ENCODE measurements at regions not wholly inside any gene's neighbourhood (a gene's known extent, or its start where the extent isn't known, plus 50 kb on each side); places are given as distances from the start of the nearest gene placed in this dataset.

- Mint-ChIP-seq H3K36me3 (ENCODE audit: low read depth) (no peaks in the 10 kb centered on the region), H3K4me1 (no peaks in the 10 kb centered on the region), H3K27me3 (no peaks in the 10 kb centered on the region), H3K4me3 (no peak overlapping the region), H3K27ac (no peak overlapping the region)
- no peak for ATAC-seq
- DNase-seq: no peak
- H3K9me3 ChIP-seq (ENCODE audit: control insufficient read depth, low read length, poor library complexity, severe bottlenecking): no peaks in the 10 kb centered on the region
Measured at GRCh38 chrX:137227151-137227550, 193.4 kb upstream of the GPR101 start.

DNA sequence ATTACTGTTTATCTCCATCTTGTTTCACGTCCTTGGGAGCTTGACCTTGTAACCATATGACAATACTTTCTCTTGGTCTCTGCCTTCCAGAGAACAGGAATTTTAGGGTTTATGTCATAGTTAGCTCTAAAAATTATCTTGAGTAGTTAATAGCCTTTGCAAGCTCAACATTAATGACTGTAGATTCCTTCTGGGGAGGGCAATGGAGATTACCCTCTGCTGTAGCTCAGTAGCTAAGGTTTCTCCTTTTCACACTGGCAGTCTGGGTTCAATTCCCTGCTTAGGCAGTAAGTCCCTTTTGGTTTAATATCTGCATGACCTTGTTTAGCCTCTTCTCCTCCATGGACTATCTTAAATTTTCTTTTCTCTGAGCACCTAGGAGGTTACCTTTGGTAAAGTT lies 181.7 kb upstream of the GPR101 start:
- H3K9me3 ChIP-seq (ENCODE audit: control insufficient read depth, low read length, poor library complexity, severe bottlenecking): no peaks in the 10 kb centered on the region
- no peak overlapping the region for H3K27ac Mint-ChIP-seq
- no peaks in the 10 kb centered on the region for H3K27me3 Mint-ChIP-seq
- no peak overlapping the region for H3K4me3 Mint-ChIP-seq
- no peaks in the 10 kb centered on the region for H3K4me1 Mint-ChIP-seq
- no peaks in the 10 kb centered on the region for H3K36me3 Mint-ChIP-seq (ENCODE audit: low read depth)
- DNase-seq: no peak
- ATAC-seq: no peak

GRCh38 chrX:137212078-137212632 lies 178.4 kb upstream of the GPR101 start:
- H3K4me3 Mint-ChIP-seq: no peak overlapping the region

DNA sequence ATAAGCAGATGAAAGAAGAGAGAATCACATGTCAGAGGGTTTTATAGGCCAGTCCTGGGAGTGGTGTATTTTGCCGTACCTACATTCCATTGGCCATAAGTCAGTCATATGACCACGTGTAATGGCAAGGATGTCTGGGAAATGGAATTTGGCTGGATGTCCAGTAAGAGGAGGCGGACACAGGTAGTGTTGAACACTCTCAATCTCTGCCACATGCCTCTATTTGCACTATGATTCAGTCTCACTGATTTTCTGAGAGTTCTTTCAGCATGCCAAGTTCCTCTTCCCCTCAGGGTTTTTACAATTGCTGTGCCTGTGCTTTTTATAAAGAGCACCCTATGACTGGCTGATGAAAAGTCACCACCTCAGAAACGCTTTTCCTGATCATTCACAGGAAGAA lies 164.2 kb upstream of the GPR101 start:
- peaks cover 20% of the 10 kb centered on the region for H3K27me3 Mint-ChIP-seq
- no peaks in the 10 kb centered on the region for H3K9me3 ChIP-seq (ENCODE audit: control insufficient read depth, low read length, poor library complexity, severe bottlenecking)
- peaks cover 2% of the 10 kb centered on the region for H3K4me1 Mint-ChIP-seq
- DNase-seq: no peak
- H3K36me3 Mint-ChIP-seq (ENCODE audit: low read depth): no peaks in the 10 kb centered on the region
- no peak for ATAC-seq
- H3K27ac Mint-ChIP-seq: no peak overlapping the region
- H3K4me3 Mint-ChIP-seq: no peak overlapping the region

More at GRCh38 chrX:137212078-137212632, 178.4 kb upstream of the GPR101 start:
- H3K9me3 ChIP-seq (ENCODE audit: control insufficient read depth, low read length, poor library complexity, severe bottlenecking): no peaks in the 10 kb centered on the region
- Mint-ChIP-seq H3K27ac (no peak overlapping the region), H3K4me1 (no peaks in the 10 kb centered on the region), H3K27me3 (no peaks in the 10 kb centered on the region), H3K36me3 (ENCODE audit: low read depth) (no peaks in the 10 kb centered on the region)
- no peak for DNase-seq
- ATAC-seq: no peak

- no peak overlapping the region for H3K27ac Mint-ChIP-seq
Measured at GRCh38 chrX:137195991-137196390, 162.2 kb upstream of the GPR101 start.

GRCh38 chrX:137195296-137195695 lies 161.5 kb upstream of the GPR101 start:
- DNase-seq (no peak), ATAC-seq (no peak)
- Mint-ChIP-seq H3K27me3 (peaks cover 19% of the 10 kb centered on the region), H3K4me3 (no peak overlapping the region), H3K27ac (no peak overlapping the region), H3K36me3 (ENCODE audit: low read depth) (no peaks in the 10 kb centered on the region), H3K4me1 (peaks cover 2% of the 10 kb centered on the region)
- H3K9me3 ChIP-seq (ENCODE audit: control insufficient read depth, low read length, poor library complexity, severe bottlenecking): no peaks in the 10 kb centered on the region

More at GRCh38 chrX:137195991-137196390, 162.2 kb upstream of the GPR101 start:
- no peak for ATAC-seq
- peaks cover 2% of the 10 kb centered on the region for H3K4me1 Mint-ChIP-seq
- H3K9me3 ChIP-seq (ENCODE audit: control insufficient read depth, low read length, poor library complexity, severe bottlenecking): no peaks in the 10 kb centered on the region
- no peaks in the 10 kb centered on the region for H3K36me3 Mint-ChIP-seq (ENCODE audit: low read depth)
- DNase-seq: no peak
- H3K4me3 Mint-ChIP-seq: no peak overlapping the region
- H3K27me3 Mint-ChIP-seq: peaks cover 20% of the 10 kb centered on the region

DNA sequence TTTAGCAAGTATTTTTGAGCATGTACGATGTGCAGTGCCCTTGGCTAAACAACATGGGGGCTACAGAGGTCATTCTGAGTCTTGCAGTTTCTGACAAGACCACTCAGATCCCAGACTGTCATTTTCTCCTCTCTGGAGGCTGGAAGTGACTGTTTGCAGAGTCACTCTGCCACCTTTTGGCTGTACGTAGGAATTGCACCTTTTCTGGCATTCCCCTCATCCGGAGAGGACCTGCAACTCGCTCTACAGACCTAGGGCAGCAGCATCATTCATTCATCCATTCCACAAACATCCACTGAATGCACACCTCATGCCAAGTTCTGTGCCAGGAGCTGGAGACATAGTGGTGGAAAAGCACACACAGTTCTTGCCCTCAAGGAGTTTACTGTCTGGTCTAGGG lies 160.4 kb upstream of the GPR101 start:
- no peak overlapping the region for H3K27ac Mint-ChIP-seq
- no peaks in the 10 kb centered on the region for H3K36me3 Mint-ChIP-seq (ENCODE audit: low read depth)
- peaks cover 12% of the 10 kb centered on the region for H3K27me3 Mint-ChIP-seq
- DNase-seq (peak in 1 of 3 donors; percentile 3), ATAC-seq (no peak)
- no peak overlapping the region for H3K4me3 Mint-ChIP-seq
- H3K4me1 Mint-ChIP-seq: peaks cover 2% of the 10 kb centered on the region
- no peaks in the 10 kb centered on the region for H3K9me3 ChIP-seq (ENCODE audit: control insufficient read depth, low read length, poor library complexity, severe bottlenecking)

GRCh38 chrX:137187540-137187939 lies 153.7 kb upstream of the GPR101 start:
- Mint-ChIP-seq H3K4me1 (no peaks in the 10 kb centered on the region), H3K4me3 (no peak overlapping the region), H3K36me3 (ENCODE audit: low read depth) (no peaks in the 10 kb centered on the region), H3K27me3 (no peaks in the 10 kb centered on the region), H3K27ac (no peak overlapping the region)
- DNase-seq: no peak
- no peaks in the 10 kb centered on the region for H3K9me3 ChIP-seq (ENCODE audit: control insufficient read depth, low read length, poor library complexity, severe bottlenecking)
- ATAC-seq: no peak

- Mint-ChIP-seq H3K4me1 (no peaks in the 10 kb centered on the region), H3K27ac (no peak overlapping the region), H3K27me3 (peaks cover 16% of the 10 kb centered on the region), H3K4me3 (no peak overlapping the region), H3K36me3 (ENCODE audit: low read depth) (no peaks in the 10 kb centered on the region)
- no peak for DNase-seq
- ATAC-seq: no peak
- H3K9me3 ChIP-seq (ENCODE audit: control insufficient read depth, low read length, poor library complexity, severe bottlenecking): no peaks in the 10 kb centered on the region
Measured at GRCh38 chrX:137178392-137178791, 144.6 kb upstream of the GPR101 start.

DNA sequence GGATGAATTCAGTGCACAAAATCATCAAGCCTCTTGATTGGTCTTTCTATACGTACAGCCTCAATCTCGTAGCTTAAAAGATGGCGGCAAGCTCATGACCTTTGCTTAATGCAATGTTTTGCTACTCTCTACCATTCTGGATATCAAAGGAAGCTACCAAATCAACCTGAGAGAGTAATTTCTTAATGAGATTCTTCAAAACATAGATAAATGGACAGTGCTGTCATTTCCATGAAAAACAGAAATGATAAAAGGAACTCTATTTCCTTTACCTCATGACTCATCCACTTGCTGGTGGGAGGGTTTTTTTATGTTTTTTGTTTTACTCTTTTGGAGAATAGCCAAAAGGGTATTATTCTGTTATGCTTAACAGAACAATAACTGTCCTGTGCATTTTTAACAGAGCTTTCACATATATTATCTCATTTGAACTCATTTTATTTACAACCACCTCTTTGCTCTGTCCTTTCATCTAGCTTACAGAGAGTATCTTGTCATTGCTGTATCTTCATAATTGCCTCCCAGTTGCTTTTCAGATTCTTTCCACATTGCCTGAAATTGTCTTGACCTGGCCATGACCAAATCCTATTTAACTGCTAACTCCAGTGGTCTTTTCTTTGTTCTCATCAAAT lies 138.6 kb upstream of the GPR101 start:
- Mint-ChIP-seq H3K4me1 (no peaks in the 10 kb centered on the region), H3K36me3 (ENCODE audit: low read depth) (no peaks in the 10 kb centered on the region), H3K27ac (no peak overlapping the region), H3K4me3 (no peak overlapping the region), H3K27me3 (peaks cover 19% of the 10 kb centered on the region)
- no peaks in the 10 kb centered on the region for H3K9me3 ChIP-seq (ENCODE audit: control insufficient read depth, low read length, poor library complexity, severe bottlenecking)
- DNase-seq (no peak), ATAC-seq (no peak)

GRCh38 chrX:137171626-137172025 lies 137.8 kb upstream of the GPR101 start:
- H3K9me3 ChIP-seq (ENCODE audit: control insufficient read depth, low read length, poor library complexity, severe bottlenecking): no peaks in the 10 kb centered on the region
- H3K4me3 Mint-ChIP-seq: no peak overlapping the region
- no peak for DNase-seq
- H3K4me1 Mint-ChIP-seq: no peaks in the 10 kb centered on the region
- no peak for ATAC-seq
- H3K36me3 Mint-ChIP-seq (ENCODE audit: low read depth): no peaks in the 10 kb centered on the region
- H3K27me3 Mint-ChIP-seq: peaks cover 20% of the 10 kb centered on the region
- H3K27ac Mint-ChIP-seq: no peak overlapping the region

- H3K36me3 Mint-ChIP-seq (ENCODE audit: low read depth): no peaks in the 10 kb centered on the region
- no peak overlapping the region for H3K27ac Mint-ChIP-seq
- no peak overlapping the region for H3K4me3 Mint-ChIP-seq
- ATAC-seq (no peak), DNase-seq (no peak)
- H3K27me3 Mint-ChIP-seq: peaks cover 18% of the 10 kb centered on the region
- no peaks in the 10 kb centered on the region for H3K9me3 ChIP-seq (ENCODE audit: control insufficient read depth, low read length, poor library complexity, severe bottlenecking)
- no peaks in the 10 kb centered on the region for H3K4me1 Mint-ChIP-seq
Measured at GRCh38 chrX:137166591-137166990, 132.8 kb upstream of the GPR101 start.

- Mint-ChIP-seq H3K36me3 (ENCODE audit: low read depth) (no peaks in the 10 kb centered on the region), H3K27ac (no peak overlapping the region), H3K4me3 (no peak overlapping the region), H3K27me3 (peaks cover 12% of the 10 kb centered on the region), H3K4me1 (no peaks in the 10 kb centered on the region)
- no peak for ATAC-seq
- H3K9me3 ChIP-seq (ENCODE audit: control insufficient read depth, low read length, poor library complexity, severe bottlenecking): no peaks in the 10 kb centered on the region
- DNase-seq: no peak
Measured at GRCh38 chrX:137164329-137164728, 130.5 kb upstream of the GPR101 start.

- H3K27me3 Mint-ChIP-seq: peaks cover 33% of the 10 kb centered on the region
- H3K4me3 Mint-ChIP-seq: no peak overlapping the region
- no peaks in the 10 kb centered on the region for H3K9me3 ChIP-seq (ENCODE audit: control insufficient read depth, low read length, poor library complexity, severe bottlenecking)
Measured at GRCh38 chrX:137151403-137151802, 117.6 kb upstream of the GPR101 start.

More at GRCh38 chrX:137151403-137151802, 117.6 kb upstream of the GPR101 start:
- Mint-ChIP-seq H3K4me1 (peaks cover 2% of the 10 kb centered on the region), H3K27ac (no peak overlapping the region), H3K36me3 (ENCODE audit: low read depth) (no peaks in the 10 kb centered on the region)
- ATAC-seq (no peak), DNase-seq (no peak)
